HCT116 (cell line): ENCODE measurements at regions not wholly inside any gene's neighbourhood (a gene's known extent, or its start where the extent isn't known, plus 50 kb on each side); places are given as distances from the start of the nearest gene placed in this dataset.

Experiments
- ATAC-seq: fragments of 200-7000 bp; cut with Tn5 transposase; 2 replicates; pipeline ENCODE4 v1.9.1; 2020; ENCODE audit warnings: mild to moderate bottlenecking, moderate library complexity
- BruUV-seq: library from RNA; stranded (reverse); fragments of 400-500 nt; replicated peaks from 2 replicates; lab custom pipeline; 2021; lab: Mats Ljungman, UMichigan
- CTCF ChIA-PET: fragments of 300-600 bp; sonication (Branson Sonifier 250); formaldehyde crosslinking; loops from one replicate; lab custom pipeline; 2021; ENCODE audit warnings: antibody characterized with exemption; lab: Charles Lee
- POLR2A ChIA-PET: fragments of 300-600, 350-600 bp; sonication (Branson Sonifier 250); formaldehyde crosslinking; loops from one replicate; lab custom pipeline; 2021; ENCODE audit warnings: antibody characterized with exemption; lab: Charles Lee
- RAD21 ChIA-PET, 2 experiments: fragments of 300-600 bp; sonication (Branson Sonifier 250); formaldehyde crosslinking; loops; one replicate each; lab custom pipeline; 2023; ENCODE audit warnings: low total read pairs in 2 of 2; ENCODE audit not compliant: uncharacterized antibody in 2 of 2, unreplicated experiment in 2 of 2, low non-redundant PET in 1 of 2; lab: Charles Lee
- DNase-seq: peaks from one replicate; pipeline ENCODE4 v3.0.0-alpha.2; 2010; ENCODE audit warnings: low read depth, low spot score
- H2AFZ ChIP-seq: fragments of 200-600 bp; shearing (Covaris generic), sonication (generic); 2 replicates; pipeline ENCODE4 v1.6.1; 2017; ENCODE audit warnings: low read depth, mixed run types, mixed read lengths, antibody characterized with exemption, low read length; ENCODE audit not compliant: poor library complexity, severe bottlenecking
- H3K27ac ChIP-seq: 2 replicates; pipeline ENCODE4 v1.5.1; 2012; ENCODE audit warnings: low read depth, low read length
- H3K27me3 ChIP-seq: fragments of 200-600 bp; sonication (generic); 2 replicates; pipeline ENCODE4 v1.6.1; 2016; ENCODE audit warnings: mixed run types, low read length, mixed read lengths; ENCODE audit not compliant: insufficient read depth
- H3K36me3 ChIP-seq, 2 experiments: fragments of 200-500 bp in 1 of 2; fragments of 200-600 bp in 1 of 2; sonication (Bioruptor generic) in 1 of 2; sonication (generic) in 1 of 2; 2 replicates each; pipeline versions ENCODE4 v1.5.1 to v1.6.1; 2014 to 2016; ENCODE audit warnings: low read length in 2 of 2, inconsistent platforms in 1 of 2, mixed read lengths in 1 of 2, mixed run types in 1 of 2; ENCODE audit not compliant: insufficient read depth in 2 of 2, control insufficient read depth in 1 of 2
- H3K4me1 ChIP-seq, 2 experiments: fragments of 200-600 bp in 1 of 2; sonication (generic) in 1 of 2; 2 replicates each; pipeline versions ENCODE4 v1.5.1 to v1.6.1; 2012 to 2017; ENCODE audit warnings: low read length in 2 of 2, inconsistent platforms in 1 of 2, mild to moderate bottlenecking in 1 of 2, mixed read lengths in 1 of 2, mixed run types in 1 of 2, moderate library complexity in 1 of 2; ENCODE audit not compliant: insufficient read depth in 2 of 2, control insufficient read depth in 1 of 2
- H3K4me2 ChIP-seq: fragments of 200-600 bp; sonication (generic); 2 replicates; pipeline ENCODE4 v1.6.1; 2017; ENCODE audit warnings: mixed run types, low read length, mixed read lengths
- H3K4me3 ChIP-seq, 2 experiments: fragments of 200-600 bp in 1 of 2; sonication (generic) in 1 of 2; replicated peaks in 1 of 2; 2 replicates each; pipeline ENCODE4 v1.5.1; 2011 to 2016; ENCODE audit warnings: low read length in 2 of 2, control low read depth in 1 of 2, low read depth in 1 of 2, mild to moderate bottlenecking in 1 of 2, mixed read lengths in 1 of 2, mixed run types in 1 of 2
- H3K79me2 ChIP-seq: fragments of 200-600 bp; sonication (generic); 2 replicates; pipeline ENCODE4 v1.6.1; 2017; ENCODE audit warnings: mild to moderate bottlenecking, mixed run types, low read length, moderate library complexity, mixed read lengths; ENCODE audit not compliant: insufficient read depth
- H3K9ac ChIP-seq: fragments of 200-600 bp; sonication (generic); 2 replicates; pipeline ENCODE4 v1.6.1; 2016; ENCODE audit warnings: low read length, mixed read lengths
- H3K9me2 ChIP-seq: fragments of 200-600 bp; sonication (generic), shearing (Covaris generic); 2 replicates; pipeline ENCODE4 v1.6.1; 2017; ENCODE audit warnings: mixed run types, mild to moderate bottlenecking, moderate library complexity; ENCODE audit not compliant: insufficient read depth
- H3K9me3 ChIP-seq, 2 experiments: fragments of 200-500 bp in 1 of 2; fragments of 200-600 bp in 1 of 2; sonication (Bioruptor generic) in 1 of 2; sonication (generic) in 1 of 2; 2 replicates each; pipeline ENCODE4 v1.6.1; 2014 to 2017; ENCODE audit warnings: low read length in 2 of 2, mixed read lengths in 2 of 2, inconsistent platforms in 1 of 2, low read depth in 1 of 2, mild to moderate bottlenecking in 1 of 2, mixed run types in 1 of 2, moderate library complexity in 1 of 2; ENCODE audit not compliant: control insufficient read depth in 1 of 2, insufficient read depth in 1 of 2
- H4K20me1 ChIP-seq: fragments of 200-600 bp; sonication (generic), shearing (Covaris generic); 2 replicates; pipeline ENCODE4 v1.6.1; 2017; ENCODE audit warnings: mixed run types, mild to moderate bottlenecking, moderate library complexity; ENCODE audit not compliant: insufficient read depth
- CBX3 ChIP-seq: IDR thresholded peaks from 2 replicates; pipeline ENCODE4 v1.6.1; 2012; ENCODE audit warnings: low read depth
- ELF1 ChIP-seq: IDR thresholded peaks from 2 replicates; pipeline ENCODE4 v1.6.1; 2012; ENCODE audit warnings: low read depth, borderline replicate concordance
- EZH2 ChIP-seq: fragments of 200-600 bp; sonication (generic); IDR thresholded peaks from 2 replicates; pipeline ENCODE4 v1.6.1; 2017; ENCODE audit warnings: antibody characterized with exemption, mixed run types
- EZH2phosphoT487 ChIP-seq: fragments of 200-600 bp; IDR thresholded peaks from 2 replicates; pipeline ENCODE4 v1.6.1; 2018; ENCODE audit warnings: antibody characterized with exemption, borderline replicate concordance
- JUND ChIP-seq: IDR thresholded peaks from 2 replicates; pipeline ENCODE4 v1.6.1; 2012
- POLR2A ChIP-seq: IDR thresholded peaks from 2 replicates; pipeline ENCODE4 v1.7.0; 2011; ENCODE audit warnings: borderline replicate concordance; ENCODE audit not compliant: insufficient read depth, insufficient read length; ENCODE audit errors: extremely low read depth
- POLR2AphosphoS5 ChIP-seq: IDR thresholded peaks from 2 replicates; pipeline ENCODE4 v1.6.1; 2011; ENCODE audit warnings: mild to moderate bottlenecking, low read depth, low read length, moderate library complexity
- RAD21 ChIP-seq: IDR thresholded peaks from 2 replicates; pipeline ENCODE4 v1.6.1; 2012; ENCODE audit warnings: low read depth, mild to moderate bottlenecking
- SIN3A ChIP-seq: IDR thresholded peaks from 2 replicates; pipeline ENCODE4 v1.6.1; 2012; ENCODE audit warnings: low read depth
- SP1 ChIP-seq: IDR thresholded peaks from 2 replicates; pipeline ENCODE4 v1.6.1; 2012; ENCODE audit warnings: low read depth
- SRF ChIP-seq: IDR thresholded peaks from 2 replicates; pipeline ENCODE4 v1.6.1; 2012; ENCODE audit warnings: low read depth
- TCF7L2 ChIP-seq: IDR thresholded peaks from 2 replicates; pipeline ENCODE4 v1.7.0; 2011; ENCODE audit warnings: borderline replicate concordance, inconsistent platforms; ENCODE audit not compliant: insufficient read depth, insufficient read length; ENCODE audit errors: extremely low read depth
- YY1 ChIP-seq: IDR thresholded peaks from 2 replicates; pipeline ENCODE4 v1.6.1; 2011; ENCODE audit warnings: low read length, low read depth, moderate library complexity, mild to moderate bottlenecking; ENCODE audit not compliant: insufficient replicate concordance; ENCODE audit errors: extremely low read depth
- ZFX ChIP-seq: fragments of 450-650 bp; IDR thresholded peaks from 2 replicates; pipeline ENCODE4 v1.6.1; 2017
- ZNF274 ChIP-seq: fragments of 200-500 bp; sonication (Bioruptor generic); IDR thresholded peaks from 2 replicates; pipeline ENCODE4 v1.6.1; 2014; ENCODE audit warnings: mild to moderate bottlenecking, low read depth, low read length, inconsistent platforms
- intact Hi-C: fragments of 100-400 bp; cut with micrococcal nuclease; formaldehyde crosslinking; loops from 2 replicates; pipeline ENCODE4 v1.10.0; 2022
- TF ChIP-seq, protein P1 (sequence below): IDR thresholded peaks from 2 replicates; pipeline ENCODE4 v1.6.1; 2012; ENCODE audit warnings: low read depth
- TF ChIP-seq, protein P2 (sequence below), 3 experiments: fragments of 200-600 bp in 1 of 3; sonication (generic) in 1 of 3; IDR thresholded peaks in 2 of 3; conservative IDR thresholded peaks in 1 of 3; 2 replicates each; pipeline ENCODE4 v1.5.1; 2012 to 2017; ENCODE audit warnings: low read depth in 2 of 3, low read length in 2 of 3, antibody characterized with exemption in 1 of 3, borderline replicate concordance in 1 of 3, control low read depth in 1 of 3, mild to moderate bottlenecking in 1 of 3, mixed read lengths in 1 of 3, mixed run types in 1 of 3, moderate library complexity in 1 of 3; ENCODE audit not compliant: insufficient read depth in 1 of 3
- TF ChIP-seq, protein P3 (sequence below): IDR thresholded peaks from 2 replicates; pipeline ENCODE4 v1.6.1; 2012
- TF ChIP-seq, protein P4 (sequence below): IDR thresholded peaks from 2 replicates; pipeline ENCODE4 v1.6.1; 2012

DNA sequence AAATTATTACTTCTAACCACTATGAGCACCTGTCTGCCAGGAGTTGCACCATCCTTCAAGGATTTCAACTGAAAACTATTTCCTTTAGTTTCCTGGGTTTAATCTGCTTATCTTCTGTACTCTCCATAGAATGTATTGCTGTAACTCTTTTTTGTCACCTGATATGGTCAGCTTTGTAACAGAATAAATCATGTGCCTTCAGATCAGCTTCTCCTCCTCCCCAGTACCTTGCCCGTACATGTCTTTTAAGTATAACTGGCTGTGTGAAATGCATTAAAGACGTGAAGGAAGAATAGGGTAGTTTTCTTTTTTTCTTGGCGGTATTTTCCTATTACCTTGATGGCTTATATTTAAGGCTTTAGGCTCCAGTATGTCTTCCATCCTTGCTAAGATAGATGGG, 200.3 kb upstream of the NAV3 start:
- ATAC-seq: no peak
- intact Hi-C loops: no loop called here
- TF ChIP-seq EZH2: no peak
- no peak for TF ChIP-seq ZNF274
- TF ChIP-seq SIN3A: no peak
- TF ChIP-seq, protein P1, sequence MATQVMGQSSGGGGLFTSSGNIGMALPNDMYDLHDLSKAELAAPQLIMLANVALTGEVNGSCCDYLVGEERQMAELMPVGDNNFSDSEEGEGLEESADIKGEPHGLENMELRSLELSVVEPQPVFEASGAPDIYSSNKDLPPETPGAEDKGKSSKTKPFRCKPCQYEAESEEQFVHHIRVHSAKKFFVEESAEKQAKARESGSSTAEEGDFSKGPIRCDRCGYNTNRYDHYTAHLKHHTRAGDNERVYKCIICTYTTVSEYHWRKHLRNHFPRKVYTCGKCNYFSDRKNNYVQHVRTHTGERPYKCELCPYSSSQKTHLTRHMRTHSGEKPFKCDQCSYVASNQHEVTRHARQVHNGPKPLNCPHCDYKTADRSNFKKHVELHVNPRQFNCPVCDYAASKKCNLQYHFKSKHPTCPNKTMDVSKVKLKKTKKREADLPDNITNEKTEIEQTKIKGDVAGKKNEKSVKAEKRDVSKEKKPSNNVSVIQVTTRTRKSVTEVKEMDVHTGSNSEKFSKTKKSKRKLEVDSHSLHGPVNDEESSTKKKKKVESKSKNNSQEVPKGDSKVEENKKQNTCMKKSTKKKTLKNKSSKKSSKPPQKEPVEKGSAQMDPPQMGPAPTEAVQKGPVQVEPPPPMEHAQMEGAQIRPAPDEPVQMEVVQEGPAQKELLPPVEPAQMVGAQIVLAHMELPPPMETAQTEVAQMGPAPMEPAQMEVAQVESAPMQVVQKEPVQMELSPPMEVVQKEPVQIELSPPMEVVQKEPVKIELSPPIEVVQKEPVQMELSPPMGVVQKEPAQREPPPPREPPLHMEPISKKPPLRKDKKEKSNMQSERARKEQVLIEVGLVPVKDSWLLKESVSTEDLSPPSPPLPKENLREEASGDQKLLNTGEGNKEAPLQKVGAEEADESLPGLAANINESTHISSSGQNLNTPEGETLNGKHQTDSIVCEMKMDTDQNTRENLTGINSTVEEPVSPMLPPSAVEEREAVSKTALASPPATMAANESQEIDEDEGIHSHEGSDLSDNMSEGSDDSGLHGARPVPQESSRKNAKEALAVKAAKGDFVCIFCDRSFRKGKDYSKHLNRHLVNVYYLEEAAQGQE: no peak
- TF ChIP-seq, protein P2, sequence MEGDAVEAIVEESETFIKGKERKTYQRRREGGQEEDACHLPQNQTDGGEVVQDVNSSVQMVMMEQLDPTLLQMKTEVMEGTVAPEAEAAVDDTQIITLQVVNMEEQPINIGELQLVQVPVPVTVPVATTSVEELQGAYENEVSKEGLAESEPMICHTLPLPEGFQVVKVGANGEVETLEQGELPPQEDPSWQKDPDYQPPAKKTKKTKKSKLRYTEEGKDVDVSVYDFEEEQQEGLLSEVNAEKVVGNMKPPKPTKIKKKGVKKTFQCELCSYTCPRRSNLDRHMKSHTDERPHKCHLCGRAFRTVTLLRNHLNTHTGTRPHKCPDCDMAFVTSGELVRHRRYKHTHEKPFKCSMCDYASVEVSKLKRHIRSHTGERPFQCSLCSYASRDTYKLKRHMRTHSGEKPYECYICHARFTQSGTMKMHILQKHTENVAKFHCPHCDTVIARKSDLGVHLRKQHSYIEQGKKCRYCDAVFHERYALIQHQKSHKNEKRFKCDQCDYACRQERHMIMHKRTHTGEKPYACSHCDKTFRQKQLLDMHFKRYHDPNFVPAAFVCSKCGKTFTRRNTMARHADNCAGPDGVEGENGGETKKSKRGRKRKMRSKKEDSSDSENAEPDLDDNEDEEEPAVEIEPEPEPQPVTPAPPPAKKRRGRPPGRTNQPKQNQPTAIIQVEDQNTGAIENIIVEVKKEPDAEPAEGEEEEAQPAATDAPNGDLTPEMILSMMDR (IDR thresholded peaks at IDR 0.05 in 2 of 3, conservative IDR thresholded peaks at IDR 0.05 in 1 of 3; ENCODE audit: borderline replicate concordance in 1 of 3, insufficient read depth in 1 of 3, low read depth in 2 of 3, low read length in 2 of 3): no peak
- TF ChIP-seq SP1: no peak
- no peak for TF ChIP-seq ELF1
- TF ChIP-seq, protein P3, sequence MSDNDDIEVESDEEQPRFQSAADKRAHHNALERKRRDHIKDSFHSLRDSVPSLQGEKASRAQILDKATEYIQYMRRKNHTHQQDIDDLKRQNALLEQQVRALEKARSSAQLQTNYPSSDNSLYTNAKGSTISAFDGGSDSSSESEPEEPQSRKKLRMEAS: no peak
- no peak for TF ChIP-seq POLR2AphosphoS5
- no peak for TF ChIP-seq TCF7L2
- TF ChIP-seq JUND: no peak
- TF ChIP-seq CBX3: no peak
- TF ChIP-seq SRF: no peak
- no peak for TF ChIP-seq ZFX
- TF ChIP-seq YY1: no peak
- TF ChIP-seq POLR2A: no peak
- TF ChIP-seq EZH2phosphoT487: no peak
- TF ChIP-seq, protein P4, sequence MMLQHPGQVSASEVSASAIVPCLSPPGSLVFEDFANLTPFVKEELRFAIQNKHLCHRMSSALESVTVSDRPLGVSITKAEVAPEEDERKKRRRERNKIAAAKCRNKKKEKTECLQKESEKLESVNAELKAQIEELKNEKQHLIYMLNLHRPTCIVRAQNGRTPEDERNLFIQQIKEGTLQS: no peak
- no peak for TF ChIP-seq RAD21
- H3K4me3 ChIP-seq: no peak overlapping the region
- BruUV-seq: no TSS peak
- H2AFZ ChIP-seq: no peak overlapping the region
- H3K9me3 ChIP-seq: no peaks in the 10 kb centered on the region
- H3K9me2 ChIP-seq: no peaks in the 10 kb centered on the region
- ChIA-PET RAD21 (no interaction called here), POLR2A (no interaction called here), CTCF (no interaction called here)
- H3K79me2 ChIP-seq: no peaks in the 10 kb centered on the region
- H3K27me3 ChIP-seq: no peaks in the 10 kb centered on the region
- H3K9ac ChIP-seq: no peak overlapping the region
- H3K27ac ChIP-seq: no peak overlapping the region
- H3K4me1 ChIP-seq: no peaks in the 10 kb centered on the region
- H3K4me2 ChIP-seq: no peak overlapping the region
- H4K20me1 ChIP-seq: no peaks in the 10 kb centered on the region
- no peak for DNase-seq
- no peaks in the 10 kb centered on the region for H3K36me3 ChIP-seq
